ENCODE measurements at regions not wholly inside any gene's neighbourhood (a gene's known extent, or its start where the extent isn't known, plus 50 kb on each side); places are given as distances from the start of the nearest gene placed in this dataset.
A peak's percentile ranks its signal among the peaks of the same experiment; 100 is the strongest.
"Not testable (repeated sequence)": the region's sequence is repeated elsewhere in the genome, so short reads cannot be mapped to it uniquely, and the experiment has no call there.

- DNase-seq (ENCODE audit: low read depth): no peak
Measured at GRCh38 chr18:57953883-57954282, 90.1 kb upstream of the NEDD4L start.

- no peak for DNase-seq (ENCODE audit: low read depth)
Measured at GRCh38 chr18:57951999-57952774, 91.8 kb upstream of the NEDD4L start.

- no peak for DNase-seq (ENCODE audit: low read depth)
Measured at GRCh38 chr18:57951117-57951796, 92.8 kb upstream of the NEDD4L start.

DNA sequence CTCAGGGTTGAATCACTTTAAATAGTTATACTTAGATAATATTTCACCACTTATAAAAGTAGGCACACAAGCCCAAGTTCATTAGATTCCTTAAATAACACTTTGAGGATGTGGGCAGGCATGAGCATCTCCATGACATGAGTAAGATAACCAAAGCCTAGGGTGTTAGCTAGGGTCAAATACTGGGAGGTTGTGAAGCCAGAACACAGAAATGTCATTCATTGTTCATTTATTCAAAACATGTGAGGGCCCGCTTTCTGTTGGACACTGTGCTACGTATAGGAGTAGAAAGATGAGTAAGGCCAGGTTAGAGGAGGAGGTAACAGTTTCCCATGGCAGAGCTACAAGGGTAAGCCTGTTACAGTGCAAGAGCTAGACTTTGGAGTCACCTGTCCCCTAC lies 93.5 kb upstream of the NEDD4L start:
- DNase-seq (ENCODE audit: low read depth): no peak

- not testable (repeated sequence) for DNase-seq (ENCODE audit: low read depth)
Measured at GRCh38 chr18:57949335-57949734, 94.7 kb upstream of the NEDD4L start.

DNA sequence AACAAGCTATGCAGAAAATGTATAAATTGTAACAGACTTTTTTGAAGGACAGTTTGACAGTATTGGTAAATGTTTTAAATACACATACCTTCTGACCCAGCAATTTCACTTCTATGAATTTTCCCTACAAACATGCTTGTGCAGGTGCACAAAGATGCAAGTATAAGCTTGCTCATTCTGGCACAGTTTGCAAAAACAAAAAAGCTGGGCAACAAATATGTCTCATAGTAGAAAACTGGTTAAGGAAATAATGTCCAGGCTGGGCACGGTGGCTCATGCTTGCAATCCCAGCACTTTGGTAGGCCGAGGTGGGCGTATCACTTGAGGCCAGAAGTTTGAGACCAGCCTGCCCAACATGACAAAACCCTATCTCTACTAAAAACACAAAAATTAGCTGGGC lies 96.9 kb upstream of the NEDD4L start:
- DNase-seq (ENCODE audit: low read depth): no peak

DNA sequence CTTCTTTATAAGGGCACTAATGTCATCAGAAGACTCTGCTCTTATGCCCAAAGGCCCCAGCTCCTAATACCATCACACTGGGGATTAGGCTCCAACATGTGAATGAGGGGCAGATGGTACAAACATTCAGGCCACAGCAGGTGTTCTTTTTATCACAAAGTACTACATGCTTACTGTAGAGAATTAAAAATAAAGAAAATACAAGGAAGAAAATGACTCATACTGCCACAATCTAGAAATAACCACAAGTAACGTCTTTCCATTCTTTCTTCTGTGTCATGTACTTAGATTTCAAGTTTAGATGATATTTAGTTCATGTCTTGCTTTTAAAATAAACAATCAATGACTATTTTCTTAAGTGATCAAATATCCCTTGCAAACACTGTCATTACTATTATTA lies 100.3 kb upstream of the NEDD4L start:
- DNase-seq (ENCODE audit: low read depth): no peak

DNA sequence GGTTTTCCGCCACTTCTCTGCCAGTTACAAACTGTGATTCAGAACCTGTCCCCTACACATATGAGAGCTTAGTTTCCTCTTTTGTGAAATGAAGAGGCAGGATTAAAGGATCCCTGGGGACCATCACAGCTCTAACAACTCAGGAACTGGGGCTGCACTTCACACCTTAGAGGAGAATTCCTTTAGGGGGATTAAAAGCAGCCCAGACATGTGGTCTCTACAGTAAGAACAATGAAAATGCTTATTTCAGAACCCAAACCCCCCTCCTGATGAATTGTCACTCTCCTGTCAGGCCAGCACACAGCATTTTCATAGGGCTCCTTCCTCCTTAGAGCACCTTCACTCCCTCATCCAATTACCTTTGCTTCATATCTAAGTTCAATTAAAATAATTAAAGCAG lies 101.5 kb upstream of the NEDD4L start:
- DNase-seq (ENCODE audit: low read depth): no peak

- no peak for DNase-seq (ENCODE audit: low read depth)
Measured at GRCh38 chr18:57941841-57942489, 102.1 kb upstream of the NEDD4L start.

GRCh38 chr18:57940166-57940660 lies 103.8 kb upstream of the NEDD4L start:
- DNase-seq (ENCODE audit: low read depth): no peak

GRCh38 chr18:57934375-57934774 lies 109.7 kb upstream of the NEDD4L start:
- not testable (repeated sequence) for DNase-seq (ENCODE audit: low read depth)

- no peak for DNase-seq (ENCODE audit: low read depth)
Measured at GRCh38 chr18:57931038-57931437, 113.0 kb upstream of the NEDD4L start.

GRCh38 chr18:57930476-57930875 lies 113.5 kb upstream of the NEDD4L start:
- no peak for DNase-seq (ENCODE audit: low read depth)

DNA sequence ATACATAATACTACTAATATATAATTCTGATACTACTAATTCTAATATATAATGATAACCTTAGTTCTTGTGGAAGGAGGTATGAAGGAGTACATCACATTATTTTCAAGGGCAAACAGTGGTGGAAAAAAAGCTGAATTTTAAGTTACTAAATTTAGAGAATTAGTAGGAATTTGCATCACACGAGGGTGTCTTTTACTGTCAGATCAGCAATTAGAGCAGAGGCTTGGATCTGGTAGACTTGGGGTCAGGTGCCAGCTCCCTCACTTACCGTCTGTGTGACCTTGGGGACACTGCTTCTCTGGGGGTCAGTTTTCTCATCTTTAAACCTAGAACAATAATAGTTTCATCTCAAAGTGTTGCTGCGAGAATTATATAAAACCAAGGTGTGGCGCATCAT lies 114.1 kb upstream of the NEDD4L start:
- DNase-seq (ENCODE audit: low read depth): no peak

DNA sequence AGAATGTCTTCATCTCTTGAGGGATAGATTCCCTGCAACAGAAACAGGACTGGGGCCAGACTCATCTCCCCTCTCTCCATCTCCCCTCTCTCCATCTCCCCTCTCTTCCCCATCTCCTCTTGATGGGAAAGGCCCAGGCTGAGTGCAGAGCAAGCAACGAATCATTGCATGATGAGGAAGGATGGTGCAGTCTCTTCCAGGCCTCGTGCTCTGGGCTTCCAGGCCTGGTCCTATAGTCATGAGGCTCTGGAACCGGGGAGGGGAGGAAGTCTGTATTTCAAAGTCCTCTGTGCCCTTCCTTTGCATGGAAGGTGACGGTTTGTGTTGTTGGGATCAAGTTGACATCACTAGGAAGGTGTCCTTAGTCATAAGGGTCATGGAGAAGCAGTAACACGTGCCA lies 115.6 kb upstream of the NEDD4L start:
- DNase-seq (ENCODE audit: low read depth): no peak

- no peak for DNase-seq (ENCODE audit: low read depth)
Measured at GRCh38 chr18:57927511-57927910, 116.5 kb upstream of the NEDD4L start.

- peak; percentile 68 for DNase-seq (ENCODE audit: low read depth)
Measured at GRCh38 chr18:57925706-57926105, 118.3 kb upstream of the NEDD4L start.

- no peak for DNase-seq (ENCODE audit: low read depth)
Measured at GRCh38 chr18:57923611-57924010, 120.4 kb upstream of the NEDD4L start.

- no peak for DNase-seq (ENCODE audit: low read depth)
Measured at GRCh38 chr18:57922885-57923284, 119.8 kb upstream of the ATP8B1 start.

DNA sequence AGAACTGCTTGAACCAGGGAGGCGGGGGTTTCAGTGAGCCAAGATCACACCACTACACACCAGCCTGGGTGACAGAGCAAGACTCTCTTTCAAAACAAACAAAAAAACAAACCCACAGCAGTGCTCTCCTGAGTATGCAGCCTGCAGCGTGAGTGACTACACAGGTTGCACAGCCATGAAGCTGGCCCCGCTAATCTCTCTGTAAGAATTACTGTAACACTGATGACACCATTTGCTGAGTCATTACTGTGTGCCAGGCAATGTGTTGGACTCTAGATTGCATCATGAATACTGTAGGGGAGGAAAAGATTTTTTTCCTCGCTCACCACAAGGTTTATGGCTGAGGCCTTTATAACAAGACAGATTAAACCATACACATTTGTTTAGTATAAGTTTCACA lies 118.6 kb upstream of the ATP8B1 start:
- no peak for DNase-seq (ENCODE audit: low read depth)

GRCh38 chr18:57920036-57920435 lies 116.9 kb upstream of the ATP8B1 start:
- no peak for DNase-seq (ENCODE audit: low read depth)

- no peak for DNase-seq (ENCODE audit: low read depth)
Measured at GRCh38 chr18:57918601-57919000, 115.5 kb upstream of the ATP8B1 start.

DNA sequence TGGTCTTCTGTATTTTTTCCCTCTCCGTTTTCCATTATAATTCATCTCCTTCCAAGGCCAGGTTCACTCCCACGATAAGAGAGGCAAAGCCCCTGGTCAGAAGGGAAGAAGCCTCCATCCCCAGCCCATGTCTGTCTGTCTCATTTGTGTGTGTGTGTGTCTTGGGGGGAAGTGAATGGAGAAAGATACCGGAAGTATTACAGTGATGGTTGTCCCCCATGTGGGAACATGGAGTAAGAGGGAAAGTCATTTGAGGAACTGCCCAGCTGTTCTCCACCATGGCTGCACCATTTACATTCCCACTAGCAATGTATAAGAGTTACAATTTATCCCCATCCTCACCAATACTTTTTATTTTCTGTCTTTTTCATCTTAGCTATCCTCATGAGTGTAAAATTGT lies 113.6 kb upstream of the ATP8B1 start:
- no peak for DNase-seq (ENCODE audit: low read depth)

All from HS-5 (cell line).